GM20431 (cell line): ENCODE measurements at regions not wholly inside any gene's neighbourhood (a gene's known extent, or its start where the extent isn't known, plus 50 kb on each side); places are given as distances from the start of the nearest gene placed in this dataset.
"Not testable (repeated sequence)": the region's sequence is repeated elsewhere in the genome, so short reads cannot be mapped to it uniquely, and the experiment has no call there.

Source experiments
- in situ Hi-C: fragments of 300-500 bp; cut with MseI, MboI; formaldehyde crosslinking; loops from one replicate; pipeline ENCODE4 v1.15.0; 2020; ENCODE audit warnings: low sequenced_read_pairs; ENCODE audit not compliant: unreplicated experiment

GRCh38 chr13:50766013-50766412, 77.5 kb downstream of the DLEU7 start:
- in situ Hi-C loops, result no loop called here

GRCh38 chr13:50766695-50767094, 76.8 kb downstream of the DLEU7 start:
- in situ Hi-C loops, result no loop called here

- in situ Hi-C loops, result not testable (repeated sequence)
Measured at GRCh38 chr13:50772881-50773280, 70.6 kb downstream of the DLEU7 start.
